CD8-positive, alpha-beta memory T cell (primary cell): ENCODE measurements at regions not wholly inside any gene's neighbourhood (a gene's known extent, or its start where the extent isn't known, plus 50 kb on each side); places are given as distances from the start of the nearest gene placed in this dataset.

Experiments
- CTCF ChIA-PET: fragments of 350-600 bp; sonication (Branson Sonifier 250); formaldehyde crosslinking; loops from one replicate; lab custom pipeline; 2021; ENCODE audit warnings: antibody characterized with exemption; lab: Charles Lee
- POLR2A ChIA-PET: fragments of 350-600 bp; sonication (Branson Sonifier 250); formaldehyde crosslinking; loops from one replicate; lab custom pipeline; 2021; ENCODE audit warnings: antibody characterized with exemption; lab: Charles Lee
- DNase-seq, 5 donors: peaks; one replicate each; pipeline versions ENCODE4 v3.0.0 to v3.0.0-alpha.2; 2020 to 2022; ENCODE audit warnings: mixed read lengths in 1 of 5
- H3K27ac ChIP-seq: one replicate; pipeline ENCODE4 v1.7.0; 2013; ENCODE audit warnings: low read depth, mild to moderate bottlenecking, low read length, moderate library complexity
- H3K27me3 ChIP-seq: 2 replicates; pipeline ENCODE4 v1.7.0; 2013; ENCODE audit warnings: low read length, mild to moderate bottlenecking; ENCODE audit not compliant: insufficient read depth, poor library complexity, severe bottlenecking
- H3K36me3 ChIP-seq: 2 replicates; pipeline ENCODE4 v1.7.0; 2013; ENCODE audit warnings: mild to moderate bottlenecking, low read length, moderate library complexity; ENCODE audit not compliant: insufficient read depth
- H3K4me1 ChIP-seq: 2 replicates; pipeline ENCODE4 v1.7.0; 2013; ENCODE audit warnings: mild to moderate bottlenecking, low read length, moderate library complexity; ENCODE audit not compliant: insufficient read depth
- H3K4me3 ChIP-seq: 2 replicates; pipeline ENCODE4 v1.7.0; 2013; ENCODE audit warnings: mild to moderate bottlenecking, low read length
- H3K9me3 ChIP-seq: 2 replicates; pipeline ENCODE4 v1.7.0; 2013; ENCODE audit warnings: mild to moderate bottlenecking, low read length
- H3K27ac Mint-ChIP-seq, 8 donors: one replicate each; pipeline ENCODE4 v1.8.0; 2020 to 2021; ENCODE audit warnings: mixed read lengths in 8 of 8, mild to moderate bottlenecking in 6 of 8, inconsistent platforms in 3 of 8, moderate library complexity in 3 of 8
- H3K27me3 Mint-ChIP-seq, 2 donors: one replicate each; pipeline ENCODE4 v1.8.0; 2020 to 2021; ENCODE audit warnings: mixed read lengths in 2 of 2, mild to moderate bottlenecking in 1 of 2, moderate library complexity in 1 of 2
- H3K36me3 Mint-ChIP-seq, 3 donors: one replicate each; pipeline ENCODE4 v1.8.0; 2020 to 2021; ENCODE audit warnings: mixed read lengths in 3 of 3, inconsistent platforms in 1 of 3, mild to moderate bottlenecking in 1 of 3
- H3K4me1 Mint-ChIP-seq, 3 donors: one replicate each; pipeline ENCODE4 v1.8.0; 2020 to 2021; ENCODE audit warnings: mixed read lengths in 3 of 3, inconsistent platforms in 1 of 3, mild to moderate bottlenecking in 1 of 3
- H3K4me3 Mint-ChIP-seq, 7 donors: one replicate each; pipeline ENCODE4 v1.8.0; 2020 to 2021; ENCODE audit warnings: mixed read lengths in 7 of 7, mild to moderate bottlenecking in 6 of 7, moderate library complexity in 4 of 7, inconsistent platforms in 2 of 7
- H3K9me3 Mint-ChIP-seq, 5 donors: one replicate each; pipeline ENCODE4 v1.8.0; 2020 to 2022; ENCODE audit warnings: mixed read lengths in 5 of 5, mild to moderate bottlenecking in 3 of 5, moderate library complexity in 2 of 5, inconsistent platforms in 1 of 5

DNA sequence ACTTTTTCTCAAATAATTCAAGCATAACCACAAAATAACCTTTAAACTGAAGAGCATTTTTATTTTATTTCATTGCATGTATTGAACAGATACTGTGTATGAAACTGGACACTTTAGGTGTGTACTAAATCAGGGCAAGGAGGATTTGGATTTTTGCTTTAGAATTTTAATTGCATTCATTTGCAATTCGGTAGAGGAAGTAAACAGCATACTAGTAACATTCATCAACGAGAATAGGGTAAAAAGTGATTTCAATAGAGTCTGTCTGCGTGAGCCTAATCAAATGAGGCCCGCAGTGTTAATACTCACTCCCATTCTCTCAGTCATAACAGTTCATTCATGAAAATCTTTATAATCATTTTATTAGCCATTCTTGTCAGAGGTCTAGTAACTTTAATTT is 200.2 kb downstream of the SPRY2 start:
- H3K36me3 Mint-ChIP-seq: no peaks in the 10 kb centered on the region
- H3K9me3 ChIP-seq: no peaks in the 10 kb centered on the region
- H3K4me3 Mint-ChIP-seq: no peak overlapping the region
- no peak overlapping the region for H3K27ac Mint-ChIP-seq
- H3K4me3 ChIP-seq: no peak overlapping the region
- peaks cover 0 to 2% (median 0%) of the 10 kb centered on the region in 5 donors for H3K9me3 Mint-ChIP-seq
- no peaks in the 10 kb centered on the region for H3K27me3 ChIP-seq
- no peaks in the 10 kb centered on the region for H3K36me3 ChIP-seq
- H3K4me1 Mint-ChIP-seq: no peaks in the 10 kb centered on the region
- H3K27ac ChIP-seq: no peak overlapping the region
- no peak for DNase-seq
- H3K4me1 ChIP-seq: no peaks in the 10 kb centered on the region
- CTCF ChIA-PET: no interaction called here
- POLR2A ChIA-PET: no interaction called here
- peaks cover 0 to 2% of the 10 kb centered on the region in 2 donors for H3K27me3 Mint-ChIP-seq

- no peaks in the 10 kb centered on the region for H3K27me3 ChIP-seq
- no peaks in the 10 kb centered on the region for H3K36me3 ChIP-seq
- ChIA-PET POLR2A (no interaction called here), CTCF (no interaction called here)
- Mint-ChIP-seq H3K27ac (no peak overlapping the region), H3K9me3 (peaks cover 0 to 2% (median 0%) of the 10 kb centered on the region in 5 donors), H3K36me3 (no peaks in the 10 kb centered on the region), H3K4me1 (no peaks in the 10 kb centered on the region), H3K27me3 (peaks cover 0 to 2% of the 10 kb centered on the region in 2 donors), H3K4me3 (no peak overlapping the region)
- no peaks in the 10 kb centered on the region for H3K4me1 ChIP-seq
- no peak overlapping the region for H3K27ac ChIP-seq
- H3K4me3 ChIP-seq: no peak overlapping the region
- DNase-seq: no peak
- H3K9me3 ChIP-seq: no peaks in the 10 kb centered on the region
Measured at GRCh38 chr13:80139196-80139595, 201.7 kb downstream of the SPRY2 start.

GRCh38 chr13:80137994-80138393 is 202.9 kb downstream of the SPRY2 start:
- H3K4me1 ChIP-seq: no peaks in the 10 kb centered on the region
- H3K27ac ChIP-seq: no peak overlapping the region
- H3K4me1 Mint-ChIP-seq: no peaks in the 10 kb centered on the region
- no peak for DNase-seq
- ChIA-PET POLR2A (no interaction called here), CTCF (interaction anchor here (1.0 kb wide), 1 partner anchor 9 kb away, joined by 4 read pairs; no protein-coding TSS in a partner anchor)
- H3K27me3 Mint-ChIP-seq: peaks cover 0 to 4% of the 10 kb centered on the region in 2 donors
- H3K9me3 Mint-ChIP-seq: peaks cover 0 to 2% (median 0%) of the 10 kb centered on the region in 5 donors
- no peaks in the 10 kb centered on the region for H3K9me3 ChIP-seq
- H3K4me3 ChIP-seq: no peak overlapping the region
- H3K27me3 ChIP-seq: no peaks in the 10 kb centered on the region
- H3K4me3 Mint-ChIP-seq: no peak overlapping the region
- no peaks in the 10 kb centered on the region for H3K36me3 Mint-ChIP-seq
- no peak overlapping the region for H3K27ac Mint-ChIP-seq
- H3K36me3 ChIP-seq: no peaks in the 10 kb centered on the region

DNA sequence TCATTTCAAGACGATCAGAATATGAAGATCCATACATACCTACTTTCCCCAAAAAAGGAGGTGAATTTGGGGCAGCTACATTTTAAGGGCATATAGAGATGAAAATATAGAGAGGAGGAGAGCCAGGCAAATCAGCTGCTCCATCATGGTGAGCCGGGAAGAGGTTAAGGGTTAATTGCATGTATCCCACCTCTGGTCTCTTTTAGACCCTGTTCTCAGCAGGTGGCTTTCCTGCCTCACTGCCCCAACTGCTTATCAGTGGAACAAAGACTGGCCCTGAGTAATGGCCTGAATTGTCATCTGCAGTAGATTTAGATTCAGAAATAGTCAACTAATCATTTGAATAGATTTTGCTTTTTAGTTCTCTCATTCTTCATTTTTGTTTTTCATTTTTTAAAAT is 206.6 kb downstream of the SPRY2 start:
- Histone ChIP-seq H3K9me3 (no peaks in the 10 kb centered on the region), H3K4me3 (no peak overlapping the region), H3K4me1 (no peaks in the 10 kb centered on the region), H3K36me3 (no peaks in the 10 kb centered on the region), H3K27ac (no peak overlapping the region), H3K27me3 (no peaks in the 10 kb centered on the region)
- Mint-ChIP-seq H3K9me3 (peaks cover 0 to 2% (median 0%) of the 10 kb centered on the region in 5 donors), H3K27ac (no peak overlapping the region), H3K36me3 (no peaks in the 10 kb centered on the region), H3K4me3 (no peak overlapping the region), H3K4me1 (no peaks in the 10 kb centered on the region), H3K27me3 (peaks cover 0 to 2% of the 10 kb centered on the region in 2 donors)
- ChIA-PET CTCF (no interaction called here), POLR2A (no interaction called here)
- DNase-seq: no peak

DNA sequence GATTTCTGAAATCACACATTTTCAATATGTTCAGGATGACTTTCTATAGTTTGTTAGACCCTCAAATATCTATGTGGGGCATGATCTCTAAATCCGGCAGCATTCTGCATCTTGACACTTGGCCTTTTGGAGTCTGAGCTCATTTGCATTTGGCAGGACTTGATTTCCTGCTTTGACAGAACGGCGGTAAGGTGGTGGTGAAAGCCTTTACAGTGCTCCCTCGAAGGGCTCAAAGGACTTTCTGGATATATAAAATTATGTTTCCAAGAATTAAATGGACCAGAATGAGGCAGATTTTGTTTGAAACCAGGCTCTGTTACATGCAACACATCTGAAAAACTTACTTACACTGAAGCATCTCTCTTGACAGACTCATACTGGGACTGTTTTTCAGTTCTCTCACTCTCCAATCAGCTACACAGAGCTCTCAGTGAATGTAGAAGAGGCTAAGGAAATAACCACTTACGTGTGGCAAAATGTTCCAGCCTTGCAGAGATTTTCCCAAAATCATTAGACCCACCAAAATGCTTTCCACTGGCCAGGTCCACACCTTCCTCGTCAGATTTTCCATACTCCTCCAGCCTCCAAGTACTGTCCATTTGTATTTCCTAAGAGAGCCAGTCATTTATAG is 207.2 kb downstream of the SPRY2 start:
- Histone ChIP-seq H3K4me3 (no peak overlapping the region), H3K36me3 (no peaks in the 10 kb centered on the region), H3K9me3 (no peaks in the 10 kb centered on the region), H3K27ac (no peak overlapping the region), H3K27me3 (no peaks in the 10 kb centered on the region), H3K4me1 (no peaks in the 10 kb centered on the region)
- ChIA-PET POLR2A (no interaction called here), CTCF (no interaction called here)
- Mint-ChIP-seq H3K27me3 (peaks cover 0 to 2% of the 10 kb centered on the region in 2 donors), H3K9me3 (peaks cover 0 to 2% (median 0%) of the 10 kb centered on the region in 5 donors), H3K27ac (no peak overlapping the region), H3K4me3 (no peak overlapping the region), H3K4me1 (no peaks in the 10 kb centered on the region), H3K36me3 (no peaks in the 10 kb centered on the region)
- DNase-seq: no peak

DNA sequence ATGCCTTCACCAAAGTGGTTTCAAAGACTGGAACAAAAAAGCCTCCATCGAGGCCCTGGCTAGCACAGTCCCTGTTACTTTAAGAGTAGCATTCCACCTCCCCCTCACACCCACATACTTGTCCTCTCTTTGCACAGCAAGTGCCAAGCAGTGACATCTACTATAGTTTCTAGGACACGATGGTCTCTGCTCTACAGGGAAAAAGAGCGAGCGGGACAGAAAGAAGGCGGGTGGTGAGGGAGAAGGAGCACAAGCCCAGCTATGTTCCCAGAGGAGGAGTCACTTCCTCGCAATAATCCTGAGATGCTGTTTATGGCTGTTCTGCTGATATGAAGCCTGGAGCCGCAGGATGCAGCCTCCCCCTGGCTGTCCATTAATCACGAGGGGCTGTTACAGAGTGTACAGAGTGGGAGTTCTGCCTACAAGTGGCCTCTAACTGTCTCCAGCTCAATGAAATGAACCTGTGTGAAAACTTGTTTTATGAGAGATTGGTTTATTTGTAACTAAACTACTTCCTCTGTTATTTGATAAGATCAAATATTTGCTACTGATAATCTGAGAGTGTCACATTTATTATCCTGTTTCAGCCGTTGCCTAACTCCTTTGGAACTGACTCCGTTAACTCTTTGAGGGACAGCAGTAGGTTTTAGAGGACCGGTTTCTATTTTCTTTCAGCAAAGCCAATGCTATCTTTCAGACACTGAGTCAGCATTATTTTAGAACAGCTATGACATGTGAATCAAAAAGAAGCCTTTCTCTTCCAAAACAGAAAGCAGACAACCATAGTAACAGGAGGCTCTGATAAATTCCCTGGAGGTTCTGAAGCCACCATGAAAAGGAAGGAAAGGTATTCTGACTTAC is 208.0 kb downstream of the SPRY2 start:
- CTCF ChIA-PET: no interaction called here
- no peaks in the 10 kb centered on the region for H3K36me3 ChIP-seq
- H3K4me3 Mint-ChIP-seq: no peak overlapping the region
- H3K4me1 ChIP-seq: no peaks in the 10 kb centered on the region
- no peak overlapping the region for H3K27ac ChIP-seq
- no peaks in the 10 kb centered on the region for H3K27me3 ChIP-seq
- no peaks in the 10 kb centered on the region for H3K36me3 Mint-ChIP-seq
- POLR2A ChIA-PET: no interaction called here
- no peak for DNase-seq
- no peaks in the 10 kb centered on the region for H3K4me1 Mint-ChIP-seq
- H3K4me3 ChIP-seq: no peak overlapping the region
- peaks cover 0 to 2% (median 0%) of the 10 kb centered on the region in 5 donors for H3K9me3 Mint-ChIP-seq
- peaks cover 0 to 2% of the 10 kb centered on the region in 2 donors for H3K27me3 Mint-ChIP-seq
- H3K27ac Mint-ChIP-seq: no peak overlapping the region
- no peaks in the 10 kb centered on the region for H3K9me3 ChIP-seq

DNA sequence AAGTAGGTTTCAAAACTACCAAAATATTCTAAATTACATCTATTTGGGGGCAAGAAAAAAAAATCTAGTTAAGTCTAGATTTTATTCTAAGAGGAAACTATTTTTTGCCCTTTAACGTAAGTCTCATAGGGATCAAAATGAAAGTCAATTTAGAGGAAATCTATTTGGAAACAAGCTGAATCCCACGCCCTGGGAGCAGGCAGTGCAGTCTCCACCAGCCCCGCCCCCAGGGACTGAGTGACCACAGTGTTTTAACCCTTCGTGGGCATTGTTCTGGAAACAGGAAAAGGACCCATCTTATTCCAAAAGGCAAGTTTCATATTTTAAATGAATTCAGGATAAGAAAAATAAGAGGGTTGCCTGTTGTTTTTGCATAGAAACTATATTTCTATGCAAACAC is 209.7 kb downstream of the SPRY2 start:
- no peak overlapping the region for H3K4me3 ChIP-seq
- Mint-ChIP-seq H3K27ac (no peak overlapping the region), H3K4me3 (no peak overlapping the region), H3K9me3 (peaks cover 0 to 3% (median 0%) of the 10 kb centered on the region in 5 donors), H3K27me3 (peaks cover 0 to 2% of the 10 kb centered on the region in 2 donors), H3K4me1 (no peaks in the 10 kb centered on the region), H3K36me3 (no peaks in the 10 kb centered on the region)
- no peaks in the 10 kb centered on the region for H3K4me1 ChIP-seq
- H3K27ac ChIP-seq: no peak overlapping the region
- ChIA-PET CTCF (no interaction called here), POLR2A (no interaction called here)
- DNase-seq: no peak
- no peaks in the 10 kb centered on the region for H3K9me3 ChIP-seq
- no peaks in the 10 kb centered on the region for H3K27me3 ChIP-seq
- H3K36me3 ChIP-seq: no peaks in the 10 kb centered on the region

- Histone ChIP-seq H3K27ac (no peak overlapping the region), H3K27me3 (no peaks in the 10 kb centered on the region), H3K36me3 (no peaks in the 10 kb centered on the region), H3K9me3 (no peaks in the 10 kb centered on the region), H3K4me3 (no peak overlapping the region), H3K4me1 (no peaks in the 10 kb centered on the region)
- no peak overlapping the region for H3K27ac Mint-ChIP-seq
- ChIA-PET POLR2A (no interaction called here), CTCF (no interaction called here)
- H3K36me3 Mint-ChIP-seq: no peaks in the 10 kb centered on the region
- no peak overlapping the region for H3K4me3 Mint-ChIP-seq
- no peak for DNase-seq
- H3K9me3 Mint-ChIP-seq: peaks cover 0 to 3% (median 0%) of the 10 kb centered on the region in 5 donors
- no peaks in the 10 kb centered on the region for H3K4me1 Mint-ChIP-seq
- peaks cover 0 to 3% of the 10 kb centered on the region in 2 donors for H3K27me3 Mint-ChIP-seq
Measured at GRCh38 chr13:80126389-80127068, 214.4 kb downstream of the SPRY2 start.
